ENCODE measurements at regions not wholly inside any gene's neighbourhood (a gene's known extent, or its start where the extent isn't known, plus 50 kb on each side); places are given as distances from the start of the nearest gene placed in this dataset.

DNA sequence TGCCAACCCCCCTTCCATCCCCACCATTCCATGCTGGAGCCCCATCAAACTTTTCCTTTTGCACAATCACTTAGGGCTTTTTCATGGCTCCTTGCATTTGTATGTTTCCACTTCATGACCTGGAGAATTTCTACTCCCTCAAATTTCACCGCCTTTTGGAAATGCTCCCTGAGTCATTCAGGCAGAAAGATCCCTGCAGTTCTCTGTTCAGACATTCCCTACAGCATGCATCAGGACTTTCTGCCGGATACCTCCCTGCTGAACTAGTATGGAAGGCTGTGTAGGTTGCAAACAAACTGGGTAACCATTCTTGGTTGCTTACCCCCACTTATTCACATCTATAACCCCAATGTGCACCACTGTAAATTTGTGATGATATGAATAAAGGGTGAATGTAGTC, 389.6 kb upstream of the CELF4 start (continued):
- TF ChIP-seq, protein P1, sequence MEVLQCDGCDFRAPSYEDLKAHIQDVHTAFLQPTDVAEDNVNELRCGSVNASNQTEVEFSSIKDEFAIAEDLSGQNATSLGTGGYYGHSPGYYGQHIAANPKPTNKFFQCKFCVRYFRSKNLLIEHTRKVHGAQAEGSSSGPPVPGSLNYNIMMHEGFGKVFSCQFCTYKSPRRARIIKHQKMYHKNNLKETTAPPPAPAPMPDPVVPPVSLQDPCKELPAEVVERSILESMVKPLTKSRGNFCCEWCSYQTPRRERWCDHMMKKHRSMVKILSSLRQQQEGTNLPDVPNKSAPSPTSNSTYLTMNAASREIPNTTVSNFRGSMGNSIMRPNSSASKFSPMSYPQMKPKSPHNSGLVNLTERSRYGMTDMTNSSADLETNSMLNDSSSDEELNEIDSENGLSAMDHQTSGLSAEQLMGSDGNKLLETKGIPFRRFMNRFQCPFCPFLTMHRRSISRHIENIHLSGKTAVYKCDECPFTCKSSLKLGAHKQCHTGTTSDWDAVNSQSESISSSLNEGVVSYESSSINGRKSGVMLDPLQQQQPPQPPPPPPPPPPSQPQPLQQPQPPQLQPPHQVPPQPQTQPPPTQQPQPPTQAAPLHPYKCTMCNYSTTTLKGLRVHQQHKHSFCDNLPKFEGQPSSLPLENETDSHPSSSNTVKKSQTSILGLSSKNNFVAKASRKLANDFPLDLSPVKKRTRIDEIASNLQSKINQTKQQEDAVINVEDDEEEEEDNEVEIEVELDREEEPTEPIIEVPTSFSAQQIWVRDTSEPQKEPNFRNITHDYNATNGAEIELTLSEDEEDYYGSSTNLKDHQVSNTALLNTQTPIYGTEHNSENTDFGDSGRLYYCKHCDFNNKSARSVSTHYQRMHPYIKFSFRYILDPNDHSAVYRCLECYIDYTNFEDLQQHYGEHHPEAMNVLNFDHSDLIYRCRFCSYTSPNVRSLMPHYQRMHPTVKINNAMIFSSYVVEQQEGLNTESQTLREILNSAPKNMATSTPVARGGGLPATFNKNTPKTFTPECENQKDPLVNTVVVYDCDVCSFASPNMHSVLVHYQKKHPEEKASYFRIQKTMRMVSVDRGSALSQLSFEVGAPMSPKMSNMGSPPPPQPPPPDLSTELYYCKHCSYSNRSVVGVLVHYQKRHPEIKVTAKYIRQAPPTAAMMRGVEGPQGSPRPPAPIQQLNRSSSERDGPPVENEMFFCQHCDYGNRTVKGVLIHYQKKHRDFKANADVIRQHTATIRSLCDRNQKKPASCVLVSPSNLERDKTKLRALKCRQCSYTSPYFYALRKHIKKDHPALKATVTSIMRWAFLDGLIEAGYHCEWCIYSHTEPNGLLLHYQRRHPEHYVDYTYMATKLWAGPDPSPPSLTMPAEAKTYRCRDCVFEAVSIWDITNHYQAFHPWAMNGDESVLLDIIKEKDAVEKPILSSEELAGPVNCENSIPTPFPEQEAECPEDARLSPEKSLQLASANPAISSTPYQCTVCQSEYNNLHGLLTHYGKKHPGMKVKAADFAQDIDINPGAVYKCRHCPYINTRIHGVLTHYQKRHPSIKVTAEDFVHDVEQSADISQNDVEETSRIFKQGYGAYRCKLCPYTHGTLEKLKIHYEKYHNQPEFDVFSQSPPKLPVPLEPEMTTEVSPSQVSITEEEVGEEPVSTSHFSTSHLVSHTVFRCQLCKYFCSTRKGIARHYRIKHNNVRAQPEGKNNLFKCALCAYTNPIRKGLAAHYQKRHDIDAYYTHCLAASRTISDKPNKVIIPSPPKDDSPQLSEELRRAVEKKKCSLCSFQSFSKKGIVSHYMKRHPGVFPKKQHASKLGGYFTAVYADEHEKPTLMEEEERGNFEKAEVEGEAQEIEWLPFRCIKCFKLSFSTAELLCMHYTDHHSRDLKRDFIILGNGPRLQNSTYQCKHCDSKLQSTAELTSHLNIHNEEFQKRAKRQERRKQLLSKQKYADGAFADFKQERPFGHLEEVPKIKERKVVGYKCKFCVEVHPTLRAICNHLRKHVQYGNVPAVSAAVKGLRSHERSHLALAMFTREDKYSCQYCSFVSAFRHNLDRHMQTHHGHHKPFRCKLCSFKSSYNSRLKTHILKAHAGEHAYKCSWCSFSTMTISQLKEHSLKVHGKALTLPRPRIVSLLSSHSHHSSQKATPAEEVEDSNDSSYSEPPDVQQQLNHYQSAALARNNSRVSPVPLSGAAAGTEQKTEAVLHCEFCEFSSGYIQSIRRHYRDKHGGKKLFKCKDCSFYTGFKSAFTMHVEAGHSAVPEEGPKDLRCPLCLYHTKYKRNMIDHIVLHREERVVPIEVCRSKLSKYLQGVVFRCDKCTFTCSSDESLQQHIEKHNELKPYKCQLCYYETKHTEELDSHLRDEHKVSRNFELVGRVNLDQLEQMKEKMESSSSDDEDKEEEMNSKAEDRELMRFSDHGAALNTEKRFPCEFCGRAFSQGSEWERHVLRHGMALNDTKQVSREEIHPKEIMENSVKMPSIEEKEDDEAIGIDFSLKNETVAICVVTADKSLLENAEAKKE (CRISPR knock-in tag; IDR thresholded peaks at IDR 0.05): no peak
- TF ChIP-seq CREB1 (CRISPR knock-in tag; IDR thresholded peaks at IDR 0.05; ENCODE audit: low read depth): no peak
- no peak for TF ChIP-seq NANOG (IDR thresholded peaks at IDR 0.05; ENCODE audit: borderline replicate concordance)
- TF ChIP-seq STAT1 (IDR thresholded peaks at IDR 0.05; ENCODE audit: unreplicated experiment): no peak
- TF ChIP-seq ZNF114 (CRISPR knock-in tag; IDR thresholded peaks at IDR 0.05): no peak
- TF ChIP-seq EZH2 (IDR thresholded peaks at IDR 0.05; ENCODE audit: low read depth, unreplicated experiment): no peak
- TF ChIP-seq EZH2phosphoT487 (IDR thresholded peaks at IDR 0.05; ENCODE audit: unreplicated experiment): no peak
- no peak for TF ChIP-seq POLR2AphosphoS5 (IDR thresholded peaks at IDR 0.05; ENCODE audit: low read depth)
- TF ChIP-seq, protein P2, sequence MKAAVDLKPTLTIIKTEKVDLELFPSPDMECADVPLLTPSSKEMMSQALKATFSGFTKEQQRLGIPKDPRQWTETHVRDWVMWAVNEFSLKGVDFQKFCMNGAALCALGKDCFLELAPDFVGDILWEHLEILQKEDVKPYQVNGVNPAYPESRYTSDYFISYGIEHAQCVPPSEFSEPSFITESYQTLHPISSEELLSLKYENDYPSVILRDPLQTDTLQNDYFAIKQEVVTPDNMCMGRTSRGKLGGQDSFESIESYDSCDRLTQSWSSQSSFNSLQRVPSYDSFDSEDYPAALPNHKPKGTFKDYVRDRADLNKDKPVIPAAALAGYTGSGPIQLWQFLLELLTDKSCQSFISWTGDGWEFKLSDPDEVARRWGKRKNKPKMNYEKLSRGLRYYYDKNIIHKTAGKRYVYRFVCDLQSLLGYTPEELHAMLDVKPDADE (IDR thresholded peaks at IDR 0.05): no peak

DNA sequence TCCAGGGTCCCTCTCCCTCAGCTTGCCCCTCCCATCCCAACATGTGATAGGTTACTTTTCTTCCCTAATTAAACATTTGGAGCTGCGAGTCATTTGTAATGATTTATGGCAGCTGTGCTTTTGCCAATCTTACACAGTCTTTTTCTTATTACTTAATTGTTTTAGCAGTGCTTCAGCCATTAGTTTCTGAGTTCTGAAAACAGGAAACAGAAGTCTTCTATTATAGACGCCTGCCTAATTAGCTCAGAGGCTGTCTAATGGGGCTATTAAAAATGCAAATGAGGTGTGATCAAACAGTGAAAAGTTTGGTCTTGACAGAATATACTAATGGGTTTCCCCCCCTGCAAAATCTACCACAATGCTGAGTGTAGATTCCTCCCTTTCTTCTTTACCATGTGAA, 388.3 kb upstream of the CELF4 start:
- Mint-ChIP-seq H3K4me1 (no peaks in the 10 kb centered on the region), H3K27me3 (ENCODE audit: insufficient read depth, low read depth, poor library complexity) (peaks cover 4% of the 10 kb centered on the region), H3K4me3 (no peak overlapping the region), H3K36me3 (ENCODE audit: low read depth) (peaks cover 8% of the 10 kb centered on the region; the same call in 2 of the 3 replicates), H3K9me3 (peaks cover 22% of the 10 kb centered on the region; the same call in 2 of the 3 replicates), H3K27ac (no peak overlapping the region)
- Histone ChIP-seq H3K9me2 (ENCODE audit: insufficient read depth) (no peaks in the 10 kb centered on the region), H3K4me3 (no peak overlapping the region), H3K4me2 (no peak overlapping the region), H3K36me3 (ENCODE audit: insufficient read depth) (no peaks in the 10 kb centered on the region), H3K79me2 (replicated peaks; ENCODE audit: insufficient read depth) (no peaks in the 10 kb centered on the region), H3K27me3 (ENCODE audit: insufficient read depth) (no peaks in the 10 kb centered on the region), H3K4me1 (ENCODE audit: insufficient read depth) (no peaks in the 10 kb centered on the region), H2AFZ (no peak overlapping the region), H4K20me1 (replicated peaks; ENCODE audit: insufficient read depth) (no peaks in the 10 kb centered on the region), H3K27ac (ENCODE audit: low read depth) (no peak overlapping the region), H3F3A (replicated peaks; ENCODE audit: low read depth) (no peaks in the 10 kb centered on the region)
- DNase-seq (ENCODE audit: low spot score) (no peak), ATAC-seq (no peak)
- TF ChIP-seq, protein P3, sequence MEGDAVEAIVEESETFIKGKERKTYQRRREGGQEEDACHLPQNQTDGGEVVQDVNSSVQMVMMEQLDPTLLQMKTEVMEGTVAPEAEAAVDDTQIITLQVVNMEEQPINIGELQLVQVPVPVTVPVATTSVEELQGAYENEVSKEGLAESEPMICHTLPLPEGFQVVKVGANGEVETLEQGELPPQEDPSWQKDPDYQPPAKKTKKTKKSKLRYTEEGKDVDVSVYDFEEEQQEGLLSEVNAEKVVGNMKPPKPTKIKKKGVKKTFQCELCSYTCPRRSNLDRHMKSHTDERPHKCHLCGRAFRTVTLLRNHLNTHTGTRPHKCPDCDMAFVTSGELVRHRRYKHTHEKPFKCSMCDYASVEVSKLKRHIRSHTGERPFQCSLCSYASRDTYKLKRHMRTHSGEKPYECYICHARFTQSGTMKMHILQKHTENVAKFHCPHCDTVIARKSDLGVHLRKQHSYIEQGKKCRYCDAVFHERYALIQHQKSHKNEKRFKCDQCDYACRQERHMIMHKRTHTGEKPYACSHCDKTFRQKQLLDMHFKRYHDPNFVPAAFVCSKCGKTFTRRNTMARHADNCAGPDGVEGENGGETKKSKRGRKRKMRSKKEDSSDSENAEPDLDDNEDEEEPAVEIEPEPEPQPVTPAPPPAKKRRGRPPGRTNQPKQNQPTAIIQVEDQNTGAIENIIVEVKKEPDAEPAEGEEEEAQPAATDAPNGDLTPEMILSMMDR (conservative IDR thresholded peaks at IDR 0.05; ENCODE audit: low read depth in 2 of 2): no peak
- no peak for TF ChIP-seq JUNB (IDR thresholded peaks at IDR 0.05; ENCODE audit: unreplicated experiment)
- no peak for TF ChIP-seq CREB1 (CRISPR knock-in tag; IDR thresholded peaks at IDR 0.05; ENCODE audit: low read depth)
- TF ChIP-seq ZNF331 (CRISPR knock-in tag; IDR thresholded peaks at IDR 0.05; ENCODE audit: low read depth): no peak
- TF ChIP-seq POLR2AphosphoS5 (IDR thresholded peaks at IDR 0.05; ENCODE audit: low read depth): no peak
- no peak for TF ChIP-seq STAT1 (IDR thresholded peaks at IDR 0.05; ENCODE audit: unreplicated experiment)

Measured in GM23338 (cell line).